K562 (cell line): ENCODE measurements at regions not wholly inside any gene's neighbourhood (a gene's known extent, or its start where the extent isn't known, plus 50 kb on each side); places are given as distances from the start of the nearest gene placed in this dataset.

ENCODE experiments used
- ATAC-seq: fragments of 200-7000 bp; cut with Tn5 transposase; 3 replicates; pipeline ENCODE4 v1.9.1; 2020; ENCODE audit warnings: moderate library complexity
- BruUV-seq: library from RNA; stranded (reverse); fragments of 400-500 nt; replicated peaks from 2 replicates; lab custom pipeline; 2021; lab: Mats Ljungman, UMichigan
- CTCF ChIA-PET: fragments of 300-600 bp; formaldehyde crosslinking; extraction: SDS; loops from one replicate; lab custom pipeline; 2021; ENCODE audit warnings: low intra/inter-chr PET ratio; lab: Yijun Ruan, JAX
- POLR2A ChIA-PET: fragments of 300-600, 350-650 bp; sonication (Branson Sonifier 250); formaldehyde crosslinking; extraction: SDS; loops from one replicate; lab custom pipeline; 2021; ENCODE audit warnings: antibody characterized with exemption, inconsistent platforms; lab: Yijun Ruan, JAX
- DNase-seq, 4 experiments: peaks; one replicate each; pipeline versions ENCODE4 v3.0.0 to v3.0.0-alpha.2; 2011 to 2018; ENCODE audit warnings: low spot score in 3 of 4, mixed read lengths in 3 of 4; ENCODE audit errors: extremely low read depth in 1 of 4
- FAIRE-seq: peaks from 2 replicates; lab custom pipeline; 2011; peaks lifted over from hg19 to GRCh38; lab: Jason Lieb, UNC
- H2AFZ ChIP-seq: 2 replicates; pipeline ENCODE4 v1.6.0; 2011; ENCODE audit warnings: low read depth, low read length, control low read depth, inconsistent platforms
- H3K27ac ChIP-seq: fragments of 200-600 bp; 3 replicates; pipeline ENCODE4 v1.8.0; 2011; ENCODE audit warnings: low read depth, mild to moderate bottlenecking, control low read depth, inconsistent platforms, low read length, moderate library complexity, mixed read lengths; ENCODE audit errors: extremely low read depth
- H3K27me3 ChIP-seq, 2 experiments: fragments of 300-600 bp in 1 of 2; 2 replicates in 1 of 2; 3 replicates in 1 of 2; pipeline versions ENCODE4 v1.6.0 to v1.8.0; 2011; ENCODE audit warnings: inconsistent platforms in 2 of 2, low read length in 2 of 2, mild to moderate bottlenecking in 1 of 2, mixed read lengths in 1 of 2, moderate library complexity in 1 of 2; ENCODE audit not compliant: control insufficient read depth in 2 of 2, insufficient read depth in 2 of 2
- H3K36me3 ChIP-seq: fragments of 300-600 bp; 3 replicates; pipeline ENCODE4 v1.8.0; 2011; ENCODE audit warnings: mild to moderate bottlenecking, low read length, inconsistent platforms; ENCODE audit not compliant: control insufficient read depth, insufficient read depth
- H3K4me1 ChIP-seq, 2 experiments: fragments of 200-600 bp in 1 of 2; replicated peaks in 1 of 2; 2 replicates in 1 of 2; 3 replicates in 1 of 2; pipeline versions ENCODE4 v1.5.1 to v1.8.0; 2011; ENCODE audit warnings: inconsistent platforms in 2 of 2, low read length in 2 of 2, mild to moderate bottlenecking in 1 of 2, mixed read lengths in 1 of 2, moderate library complexity in 1 of 2; ENCODE audit not compliant: control insufficient read depth in 2 of 2, insufficient read depth in 2 of 2
- H3K4me2 ChIP-seq: 2 replicates; pipeline ENCODE4 v1.6.1; 2011; ENCODE audit warnings: low read length, control low read depth, inconsistent platforms, mixed read lengths; ENCODE audit not compliant: insufficient read depth
- H3K4me3 ChIP-seq: fragments of 200-600 bp; sonication (generic), shearing (Covaris generic); 2 replicates; pipeline ENCODE4 v1.5.1; 2016; ENCODE audit warnings: control low read depth, inconsistent platforms
- H3K79me2 ChIP-seq: fragments of 200-600 bp; 3 replicates; pipeline ENCODE4 v1.8.0; 2011; ENCODE audit warnings: low read length, inconsistent platforms; ENCODE audit not compliant: control insufficient read depth, insufficient read depth
- H3K9ac ChIP-seq, 2 experiments: 2 replicates each; pipeline versions ENCODE4 v1.6.0 to v1.6.1; 2011; ENCODE audit warnings: low read depth in 2 of 2, low read length in 2 of 2, control low read depth in 1 of 2, inconsistent platforms in 1 of 2, mild to moderate bottlenecking in 1 of 2, mixed read lengths in 1 of 2; ENCODE audit not compliant: insufficient read depth in 1 of 2
- H3K9me1 ChIP-seq: one replicate; pipeline ENCODE4 v1.6.0; 2011; ENCODE audit warnings: inconsistent platforms, mild to moderate bottlenecking, low read length, moderate library complexity; ENCODE audit not compliant: control insufficient read depth, insufficient read depth
- H3K9me3 ChIP-seq: replicated peaks from 2 replicates; pipeline ENCODE4 v1.5.1; 2011; ENCODE audit warnings: low read depth, low read length, inconsistent platforms; ENCODE audit not compliant: control insufficient read depth, insufficient read depth
- H4K20me1 ChIP-seq: replicated peaks from 2 replicates; pipeline ENCODE4 v1.6.1; 2011; ENCODE audit warnings: low read length, inconsistent platforms, mixed read lengths; ENCODE audit not compliant: control insufficient read depth, insufficient read depth
- CBFA2T2 ChIP-seq: fragments of 450-650 bp; conservative IDR thresholded peaks from 2 replicates; pipeline ENCODE4 v1.6.1; 2017; ENCODE audit warnings: mild to moderate bottlenecking
- HMGN3 ChIP-seq: IDR thresholded peaks from 2 replicates; pipeline ENCODE4 v1.6.1; 2011; ENCODE audit warnings: borderline replicate concordance, low read depth, mild to moderate bottlenecking, mixed read lengths, low read length; ENCODE audit not compliant: insufficient read length; ENCODE audit errors: extremely low read depth
- POLR2H ChIP-seq: IDR thresholded peaks from 2 replicates; pipeline ENCODE4 v1.6.1; 2016; ENCODE audit warnings: missing genetic modification characterization, low read depth, mild to moderate bottlenecking, control low read depth, missing compliant biosample characterization, moderate library complexity
- RBM22 ChIP-seq: fragments of 200-400 bp; formaldehyde crosslinking; IDR thresholded peaks from 2 replicates; pipeline ENCODE4 v1.6.1; 2018; ENCODE audit warnings: low read length, low read depth; ENCODE audit not compliant: poor library complexity, severe bottlenecking
- TGIF2 ChIP-seq: sonication (generic); formaldehyde crosslinking; IDR thresholded peaks from 2 replicates; pipeline ENCODE4 v1.8.1; 2022; ENCODE audit warnings: mild to moderate bottlenecking, missing genetic modification reagents, moderate library complexity
- THAP7 ChIP-seq: fragments of 250-450 bp; sonication (Bioruptor Pico); IDR thresholded peaks from 2 replicates; pipeline ENCODE4 v1.5.0; 2021
- ZBTB11 ChIP-seq, 3 experiments: fragments of 200-800 bp in 1 of 3; fragments of 250-450 bp in 1 of 3; fragments of 450-650 bp in 1 of 3; sonication (Bioruptor Pico) in 1 of 3; sonication (Bioruptor generic) in 1 of 3; formaldehyde crosslinking in 1 of 3; IDR thresholded peaks; 2 replicates each; pipeline versions ENCODE4 v1.6.1 to v1.8.0; 2016 to 2022; ENCODE audit warnings: mild to moderate bottlenecking in 2 of 3, missing genetic modification characterization in 2 of 3, missing compliant biosample characterization in 1 of 3, moderate library complexity in 1 of 3
- ZNF175 ChIP-seq: fragments of 200-800 bp; sonication (Bioruptor generic); IDR thresholded peaks from 2 replicates; pipeline ENCODE4 v1.6.1; 2016; ENCODE audit warnings: low read depth, mild to moderate bottlenecking, missing genetic modification characterization, missing compliant biosample characterization
- ZNF780A ChIP-seq: fragments of 250-450 bp; sonication (Bioruptor Pico); IDR thresholded peaks from 2 replicates; pipeline ENCODE4 v1.5.0; 2021; ENCODE audit warnings: mild to moderate bottlenecking
- WGBS: fragments of 100-300 bp; shearing (Covaris generic); methylation state at CpG from one replicate; pipeline ENCODE4 v1.1.6; 2016; ENCODE audit warnings: low coverage, mixed read lengths; ENCODE audit not compliant: insufficient coverage; ENCODE audit errors: missing lambda C conversion rate; 5-methylcytosine and 5-hydroxymethylcytosine counted together
- in situ Hi-C: fragments of 300-500 bp; cut with MboI; formaldehyde crosslinking; loops from 4 replicates; pipeline ENCODE4 v1.15.0; 2018; ENCODE audit warnings: inconsistent platforms, mixed read lengths
- intact Hi-C: fragments of 100-400 bp; cut with micrococcal nuclease; formaldehyde crosslinking; loops from 2 replicates; pipeline ENCODE4 v1.14.2; 2022
- TF ChIP-seq, protein P1 (sequence below): sonication (generic); formaldehyde crosslinking; IDR thresholded peaks from 2 replicates; pipeline ENCODE4 v1.8.0; 2022; ENCODE audit warnings: missing genetic modification reagents, mild to moderate bottlenecking, borderline replicate concordance
- TF ChIP-seq, protein P2 (sequence below): sonication (generic); formaldehyde crosslinking; IDR thresholded peaks from 2 replicates; pipeline ENCODE4 v1.8.1; 2023; ENCODE audit warnings: mild to moderate bottlenecking, missing genetic modification reagents
- TF ChIP-seq, protein P3 (sequence below): IDR thresholded peaks from 2 replicates; pipeline ENCODE4 v1.6.1; 2012; ENCODE audit warnings: low read depth, low read length, improper control_type of control experiment, borderline replicate concordance

GRCh38 chr5:133713751-133714150, 101.4 kb upstream of the FSTL4 start:
- intact Hi-C loops (no loop called here), in situ Hi-C loops (no loop called here)
- H3K4me1 ChIP-seq, result no peaks in the 10 kb centered on the region; a peak in 1 of 5 replicates
- no peak overlapping the region for H3K9ac ChIP-seq
- DNase-seq (no peak), ATAC-seq (no peak), FAIRE-seq (no peak)
- 1% methylated on average over 6 of the region's 6 CpGs for WGBS
- peaks cover 0 to 7% of the 10 kb centered on the region in 2 experiments; a peak in 2 of 5 replicates for H3K27me3 ChIP-seq
- no TSS peak for BruUV-seq
- ChIA-PET CTCF (no interaction called here), POLR2A (interaction anchor here (0.7 kb wide), 1 partner anchor 176 kb away, joined by 4 read pairs; no protein-coding TSS in a partner anchor)
- no peak overlapping the region for H2AFZ ChIP-seq
- H3K36me3 ChIP-seq, result no peaks in the 10 kb centered on the region
- H3K27ac ChIP-seq, result no peak overlapping the region
- H3K9me3 ChIP-seq, result no peaks in the 10 kb centered on the region
- no peaks in the 10 kb centered on the region for H3K9me1 ChIP-seq
- no peak overlapping the region for H3K4me2 ChIP-seq
- no peaks in the 10 kb centered on the region for H3K79me2 ChIP-seq
- no peak overlapping the region for H3K4me3 ChIP-seq
- H4K20me1 ChIP-seq, result no peaks in the 10 kb centered on the region
- TF ChIP-seq, protein P1, sequence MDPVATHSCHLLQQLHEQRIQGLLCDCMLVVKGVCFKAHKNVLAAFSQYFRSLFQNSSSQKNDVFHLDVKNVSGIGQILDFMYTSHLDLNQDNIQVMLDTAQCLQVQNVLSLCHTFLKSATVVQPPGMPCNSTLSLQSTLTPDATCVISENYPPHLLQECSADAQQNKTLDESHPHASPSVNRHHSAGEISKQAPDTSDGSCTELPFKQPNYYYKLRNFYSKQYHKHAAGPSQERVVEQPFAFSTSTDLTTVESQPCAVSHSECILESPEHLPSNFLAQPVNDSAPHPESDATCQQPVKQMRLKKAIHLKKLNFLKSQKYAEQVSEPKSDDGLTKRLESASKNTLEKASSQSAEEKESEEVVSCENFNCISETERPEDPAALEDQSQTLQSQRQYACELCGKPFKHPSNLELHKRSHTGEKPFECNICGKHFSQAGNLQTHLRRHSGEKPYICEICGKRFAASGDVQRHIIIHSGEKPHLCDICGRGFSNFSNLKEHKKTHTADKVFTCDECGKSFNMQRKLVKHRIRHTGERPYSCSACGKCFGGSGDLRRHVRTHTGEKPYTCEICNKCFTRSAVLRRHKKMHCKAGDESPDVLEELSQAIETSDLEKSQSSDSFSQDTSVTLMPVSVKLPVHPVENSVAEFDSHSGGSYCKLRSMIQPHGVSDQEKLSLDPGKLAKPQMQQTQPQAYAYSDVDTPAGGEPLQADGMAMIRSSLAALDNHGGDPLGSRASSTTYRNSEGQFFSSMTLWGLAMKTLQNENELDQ, result no peak
- no peak for TF ChIP-seq ZBTB11 (CRISPR knock-in tag; IDR thresholded peaks at IDR 0.05)
- TF ChIP-seq ZNF175 (CRISPR knock-in tag), result no peak
- TF ChIP-seq CBFA2T2, result no peak
- TF ChIP-seq POLR2H, result no peak
- TF ChIP-seq ZNF780A, result no peak
- no peak for TF ChIP-seq HMGN3
- TF ChIP-seq RBM22, result no peak
- TF ChIP-seq, protein P2, sequence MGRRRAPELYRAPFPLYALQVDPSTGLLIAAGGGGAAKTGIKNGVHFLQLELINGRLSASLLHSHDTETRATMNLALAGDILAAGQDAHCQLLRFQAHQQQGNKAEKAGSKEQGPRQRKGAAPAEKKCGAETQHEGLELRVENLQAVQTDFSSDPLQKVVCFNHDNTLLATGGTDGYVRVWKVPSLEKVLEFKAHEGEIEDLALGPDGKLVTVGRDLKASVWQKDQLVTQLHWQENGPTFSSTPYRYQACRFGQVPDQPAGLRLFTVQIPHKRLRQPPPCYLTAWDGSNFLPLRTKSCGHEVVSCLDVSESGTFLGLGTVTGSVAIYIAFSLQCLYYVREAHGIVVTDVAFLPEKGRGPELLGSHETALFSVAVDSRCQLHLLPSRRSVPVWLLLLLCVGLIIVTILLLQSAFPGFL (CRISPR knock-in tag), result no peak
- TF ChIP-seq, protein P3, sequence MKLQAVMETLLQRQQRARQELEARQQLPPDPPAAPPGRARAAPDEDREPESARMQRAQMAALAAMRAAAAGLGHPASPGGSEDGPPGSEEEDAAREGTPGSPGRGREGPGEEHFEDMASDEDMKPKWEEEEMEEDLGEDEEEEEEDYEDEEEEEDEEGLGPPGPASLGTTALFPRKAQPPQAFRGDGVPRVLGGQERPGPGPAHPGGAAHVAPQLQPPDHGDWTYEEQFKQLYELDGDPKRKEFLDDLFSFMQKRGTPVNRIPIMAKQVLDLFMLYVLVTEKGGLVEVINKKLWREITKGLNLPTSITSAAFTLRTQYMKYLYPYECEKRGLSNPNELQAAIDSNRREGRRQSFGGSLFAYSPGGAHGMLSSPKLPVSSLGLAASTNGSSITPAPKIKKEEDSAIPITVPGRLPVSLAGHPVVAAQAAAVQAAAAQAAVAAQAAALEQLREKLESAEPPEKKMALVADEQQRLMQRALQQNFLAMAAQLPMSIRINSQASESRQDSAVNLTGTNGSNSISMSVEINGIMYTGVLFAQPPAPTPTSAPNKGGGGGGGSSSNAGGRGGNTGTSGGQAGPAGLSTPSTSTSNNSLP, result no peak
- TF ChIP-seq TGIF2 (CRISPR knock-in tag), result no peak
- no peak for TF ChIP-seq THAP7
